CD14-positive monocyte (primary cell): ENCODE measurements at regions not wholly inside any gene's neighbourhood (a gene's known extent, or its start where the extent isn't known, plus 50 kb on each side); places are given as distances from the start of the nearest gene placed in this dataset.

Source experiments
- DNase-seq, 3 donors: peaks; one replicate each; pipeline ENCODE4 v3.0.0-alpha.2; 2011 to 2022
- H2AFZ ChIP-seq: 2 replicates; pipeline ENCODE4 v1.6.0; 2012; ENCODE audit warnings: mild to moderate bottlenecking, low read depth, low read length, inconsistent platforms; ENCODE audit not compliant: insufficient read depth, poor library complexity, severe bottlenecking
- H3K27ac ChIP-seq, 2 donors: 1 replicate in 1 of 2; 2 replicates in 1 of 2; pipeline ENCODE4 v1.5.1; 2012 to 2013; ENCODE audit warnings: low read length in 2 of 2, control low read depth in 1 of 2, inconsistent platforms in 1 of 2, low read depth in 1 of 2, mild to moderate bottlenecking in 1 of 2
- H3K27me3 ChIP-seq, 2 donors: one replicate each; pipeline versions ENCODE4 v1.6.0 to v1.6.1; 2011 to 2013; ENCODE audit warnings: low read length in 2 of 2; ENCODE audit not compliant: control insufficient read depth in 2 of 2, insufficient read depth in 2 of 2
- H3K36me3 ChIP-seq, 2 donors: replicated peaks in 1 of 2; 1 replicate in 1 of 2; 2 replicates in 1 of 2; pipeline versions ENCODE4 v1.5.1 to v1.6.1; 2012 to 2013; ENCODE audit warnings: low read length in 2 of 2, control low read depth in 1 of 2, inconsistent platforms in 1 of 2, mild to moderate bottlenecking in 1 of 2; ENCODE audit not compliant: insufficient read depth in 2 of 2, control insufficient read depth in 1 of 2
- H3K4me1 ChIP-seq, 2 donors: 1 replicate in 1 of 2; 2 replicates in 1 of 2; pipeline versions ENCODE4 v1.5.1 to v1.6.1; 2012 to 2013; ENCODE audit warnings: low read length in 2 of 2, control low read depth in 1 of 2, inconsistent platforms in 1 of 2, mild to moderate bottlenecking in 1 of 2, moderate library complexity in 1 of 2; ENCODE audit not compliant: insufficient read depth in 2 of 2, control insufficient read depth in 1 of 2
- H3K4me2 ChIP-seq: replicated peaks from 2 replicates; pipeline ENCODE3; 2012; ENCODE audit warnings: low read length, moderate library complexity, mild to moderate bottlenecking; ENCODE audit not compliant: poor library complexity, severe bottlenecking; ENCODE audit errors: extremely low read depth
- H3K4me3 ChIP-seq, 3 experiments: fragments of 200-600 bp in 1 of 3; sonication (generic) in 1 of 3; replicated peaks in 1 of 3; 1 replicate in 2 of 3; 2 replicates in 1 of 3; pipeline ENCODE4 v1.5.1; 2011 to 2013; ENCODE audit warnings: low read length in 3 of 3, mild to moderate bottlenecking in 3 of 3, control low read depth in 2 of 3, low read depth in 2 of 3, inconsistent platforms in 1 of 3, moderate library complexity in 1 of 3
- H3K79me2 ChIP-seq: 2 replicates; pipeline ENCODE4 v1.6.0; 2012; ENCODE audit warnings: mild to moderate bottlenecking, control low read depth, inconsistent platforms, low read length, moderate library complexity; ENCODE audit not compliant: insufficient read depth
- H3K9ac ChIP-seq: 2 replicates; pipeline ENCODE4 v1.6.0; 2017; ENCODE audit warnings: low read length, mild to moderate bottlenecking; ENCODE audit not compliant: insufficient read depth, poor library complexity, severe bottlenecking
- H3K9me3 ChIP-seq, 2 donors: replicated peaks in 1 of 2; 1 replicate in 1 of 2; 2 replicates in 1 of 2; pipeline versions ENCODE4 v1.5.1 to v1.6.1; 2012 to 2013; ENCODE audit warnings: low read length in 2 of 2, control low read depth in 1 of 2; ENCODE audit not compliant: control insufficient read depth in 1 of 2, insufficient read depth in 1 of 2
- H4K20me1 ChIP-seq: 2 replicates; pipeline ENCODE4 v1.6.0; 2012; ENCODE audit warnings: mild to moderate bottlenecking, low read length, control low read depth, moderate library complexity; ENCODE audit not compliant: insufficient read depth
- H3K27ac Mint-ChIP-seq, 7 donors: one replicate each; pipeline ENCODE4 v1.8.0; 2020; ENCODE audit warnings: mild to moderate bottlenecking in 7 of 7, mixed read lengths in 7 of 7, moderate library complexity in 6 of 7, inconsistent platforms in 2 of 7
- H3K27me3 Mint-ChIP-seq, 3 donors: one replicate each; pipeline ENCODE4 v1.8.0; 2021 to 2022; ENCODE audit warnings: low read depth in 3 of 3, mild to moderate bottlenecking in 3 of 3, mixed read lengths in 3 of 3, moderate library complexity in 3 of 3, inconsistent platforms in 1 of 3
- H3K36me3 Mint-ChIP-seq, 2 donors: one replicate each; pipeline ENCODE4 v1.8.0; 2020; ENCODE audit warnings: mixed read lengths in 2 of 2, inconsistent platforms in 1 of 2, mild to moderate bottlenecking in 1 of 2
- H3K4me1 Mint-ChIP-seq: one replicate; pipeline ENCODE4 v1.8.0; 2020; ENCODE audit warnings: mild to moderate bottlenecking, mixed read lengths
- H3K4me3 Mint-ChIP-seq, 2 donors: one replicate each; pipeline ENCODE4 v1.8.0; 2020; ENCODE audit warnings: mild to moderate bottlenecking in 2 of 2, mixed read lengths in 2 of 2, moderate library complexity in 1 of 2
- H3K9me3 Mint-ChIP-seq, 7 donors: one replicate each; pipeline ENCODE4 v1.8.0; 2020 to 2022; ENCODE audit warnings: mixed read lengths in 7 of 7, mild to moderate bottlenecking in 6 of 7, moderate library complexity in 6 of 7, inconsistent platforms in 2 of 7
- WGBS: methylation state at CpG from one replicate; pipeline ENCODE4 v1.1.5; 2013; ENCODE audit warnings: missing lambda C conversion rate; ENCODE audit not compliant: insufficient coverage; 5-methylcytosine and 5-hydroxymethylcytosine counted together
- intact Hi-C, 2 donors: fragments of 100-400 bp; cut with micrococcal nuclease; formaldehyde crosslinking; loops; one replicate each; pipeline versions ENCODE4 v1.15.0 to v1.15.1; 2023
- TF ChIP-seq, protein P1 (sequence below): fragments of 200-600 bp; IDR thresholded peaks from one replicate; pipeline ENCODE4 v1.8.0; 2022; ENCODE audit warnings: antibody characterized with exemption, mild to moderate bottlenecking

DNA sequence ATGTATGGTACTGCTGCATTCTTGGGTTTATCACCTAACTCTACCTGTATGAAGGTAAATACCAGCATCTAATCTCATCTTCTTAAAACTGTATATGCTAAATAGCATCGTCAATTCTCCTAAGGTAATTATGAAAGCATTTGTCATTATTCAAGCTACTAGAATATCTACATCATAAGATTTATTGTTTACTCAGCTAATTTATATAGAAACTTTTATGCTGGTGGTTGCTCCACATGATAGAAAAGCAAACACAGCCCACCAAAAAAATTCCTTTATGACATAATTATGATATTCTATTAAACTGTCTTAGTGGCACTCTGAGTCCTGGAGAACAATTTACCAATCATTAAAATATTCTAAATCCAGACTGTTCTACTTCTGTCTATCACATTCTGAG lies 1226.1 kb upstream of the NRXN1 start:
- Histone ChIP-seq H3K27me3 (no peaks in the 10 kb centered on the region), H3K79me2 (no peaks in the 10 kb centered on the region), H3K4me2 (no peak overlapping the region), H3K9me3 (peaks cover 10 to 14% of the 10 kb centered on the region in 2 donors), H2AFZ (no peak overlapping the region), H3K9ac (no peak overlapping the region), H3K4me3 (no peak overlapping the region), H4K20me1 (no peaks in the 10 kb centered on the region), H3K27ac (no peak overlapping the region), H3K4me1 (no peaks in the 10 kb centered on the region), H3K36me3 (no peaks in the 10 kb centered on the region)
- H3K9me3 Mint-ChIP-seq: peaks cover 3 to 10% (median 5%) of the 10 kb centered on the region in 7 donors
- intact Hi-C loops: no loop called here
- no peaks in the 10 kb centered on the region for H3K4me1 Mint-ChIP-seq
- H3K27me3 Mint-ChIP-seq: peaks cover 0 to 2% (median 0%) of the 10 kb centered on the region in 3 donors
- no CpG with 5 or more reads among the region's 1 CpG for WGBS
- DNase-seq: no peak
- H3K27ac Mint-ChIP-seq: no peak overlapping the region
- TF ChIP-seq, protein P1, sequence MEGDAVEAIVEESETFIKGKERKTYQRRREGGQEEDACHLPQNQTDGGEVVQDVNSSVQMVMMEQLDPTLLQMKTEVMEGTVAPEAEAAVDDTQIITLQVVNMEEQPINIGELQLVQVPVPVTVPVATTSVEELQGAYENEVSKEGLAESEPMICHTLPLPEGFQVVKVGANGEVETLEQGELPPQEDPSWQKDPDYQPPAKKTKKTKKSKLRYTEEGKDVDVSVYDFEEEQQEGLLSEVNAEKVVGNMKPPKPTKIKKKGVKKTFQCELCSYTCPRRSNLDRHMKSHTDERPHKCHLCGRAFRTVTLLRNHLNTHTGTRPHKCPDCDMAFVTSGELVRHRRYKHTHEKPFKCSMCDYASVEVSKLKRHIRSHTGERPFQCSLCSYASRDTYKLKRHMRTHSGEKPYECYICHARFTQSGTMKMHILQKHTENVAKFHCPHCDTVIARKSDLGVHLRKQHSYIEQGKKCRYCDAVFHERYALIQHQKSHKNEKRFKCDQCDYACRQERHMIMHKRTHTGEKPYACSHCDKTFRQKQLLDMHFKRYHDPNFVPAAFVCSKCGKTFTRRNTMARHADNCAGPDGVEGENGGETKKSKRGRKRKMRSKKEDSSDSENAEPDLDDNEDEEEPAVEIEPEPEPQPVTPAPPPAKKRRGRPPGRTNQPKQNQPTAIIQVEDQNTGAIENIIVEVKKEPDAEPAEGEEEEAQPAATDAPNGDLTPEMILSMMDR: no peak
- H3K36me3 Mint-ChIP-seq: no peaks in the 10 kb centered on the region
- no peak overlapping the region for H3K4me3 Mint-ChIP-seq

DNA sequence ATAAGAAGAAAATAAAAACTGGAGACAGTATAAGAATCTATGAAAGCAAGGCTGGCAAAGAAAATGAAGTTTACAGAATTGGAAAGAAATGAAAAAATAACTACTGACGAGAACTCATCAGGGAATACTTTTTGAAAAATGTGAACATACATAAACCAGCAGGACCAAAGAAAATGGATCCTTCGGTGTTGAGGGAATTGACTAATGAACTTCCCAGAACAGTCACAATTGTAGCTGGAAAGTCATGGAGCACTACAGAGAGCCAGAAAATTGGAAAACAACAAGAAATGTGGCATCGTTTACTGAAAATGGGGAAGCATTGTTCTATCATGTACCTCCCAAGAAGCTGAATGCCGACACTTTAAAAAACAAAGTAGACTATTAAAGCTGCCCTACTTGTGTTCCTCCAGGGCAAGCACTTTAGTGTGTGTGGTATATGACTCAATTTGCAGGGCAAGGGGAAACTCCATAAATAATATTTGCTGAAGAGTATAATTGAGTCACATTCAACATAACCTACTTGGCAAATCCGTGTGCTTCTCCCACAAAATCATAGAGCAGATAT lies 1221.6 kb upstream of the NRXN1 start:
- Histone ChIP-seq H2AFZ (no peak overlapping the region), H3K9ac (no peak overlapping the region), H3K4me2 (no peak overlapping the region), H3K4me3 (no peak overlapping the region), H3K36me3 (no peaks in the 10 kb centered on the region), H3K27me3 (no peaks in the 10 kb centered on the region), H3K27ac (no peak overlapping the region), H3K9me3 (peaks cover 9% of the 10 kb centered on the region in 2 donors), H4K20me1 (no peaks in the 10 kb centered on the region), H3K79me2 (no peaks in the 10 kb centered on the region), H3K4me1 (no peaks in the 10 kb centered on the region)
- no peaks in the 10 kb centered on the region for H3K27me3 Mint-ChIP-seq
- no peaks in the 10 kb centered on the region for H3K4me1 Mint-ChIP-seq
- no peak overlapping the region for H3K4me3 Mint-ChIP-seq
- no peak overlapping the region for H3K27ac Mint-ChIP-seq
- H3K36me3 Mint-ChIP-seq: no peaks in the 10 kb centered on the region
- no peak for DNase-seq
- WGBS: 100% methylated on average over 1 of the region's 5 CpGs
- intact Hi-C loops: no loop called here
- H3K9me3 Mint-ChIP-seq: peaks cover 0 to 10% (median 5%) of the 10 kb centered on the region in 7 donors
- TF ChIP-seq, protein P1: no peak
